IMR-90 (cell line): ENCODE measurements at regions not wholly inside any gene's neighbourhood (a gene's known extent, or its start where the extent isn't known, plus 50 kb on each side); places are given as distances from the start of the nearest gene placed in this dataset.

Experiments used
- MAFK ChIP-seq: IDR thresholded peaks from 2 replicates; pipeline ENCODE4 v1.6.1; 2012; ENCODE audit warnings: low read depth, low read length, improper control_type of control experiment
- MXI1 ChIP-seq: IDR thresholded peaks from 2 replicates; pipeline ENCODE4 v1.6.1; 2012; ENCODE audit warnings: low read depth, mild to moderate bottlenecking, low read length, moderate library complexity, borderline replicate concordance
- POLR2A ChIP-seq: IDR thresholded peaks from 2 replicates; pipeline ENCODE4 v1.6.1; 2012; ENCODE audit warnings: mild to moderate bottlenecking, low read depth, low read length
- USF2 ChIP-seq: fragments of 150-350 bp; IDR thresholded peaks from 2 replicates; pipeline ENCODE4 v1.6.1; 2017; ENCODE audit warnings: mild to moderate bottlenecking, antibody characterized with exemption, low read length, low read depth
- TF ChIP-seq, protein P1 (sequence below): conservative IDR thresholded peaks from 2 replicates; pipeline ENCODE4 v1.5.1; 2012; ENCODE audit warnings: mild to moderate bottlenecking, low read depth, low read length, improper control_type of control experiment

- TF ChIP-seq MXI1 (no peak), POLR2A (no peak), MAFK (no peak), USF2 (no peak)
- TF ChIP-seq, protein P1, sequence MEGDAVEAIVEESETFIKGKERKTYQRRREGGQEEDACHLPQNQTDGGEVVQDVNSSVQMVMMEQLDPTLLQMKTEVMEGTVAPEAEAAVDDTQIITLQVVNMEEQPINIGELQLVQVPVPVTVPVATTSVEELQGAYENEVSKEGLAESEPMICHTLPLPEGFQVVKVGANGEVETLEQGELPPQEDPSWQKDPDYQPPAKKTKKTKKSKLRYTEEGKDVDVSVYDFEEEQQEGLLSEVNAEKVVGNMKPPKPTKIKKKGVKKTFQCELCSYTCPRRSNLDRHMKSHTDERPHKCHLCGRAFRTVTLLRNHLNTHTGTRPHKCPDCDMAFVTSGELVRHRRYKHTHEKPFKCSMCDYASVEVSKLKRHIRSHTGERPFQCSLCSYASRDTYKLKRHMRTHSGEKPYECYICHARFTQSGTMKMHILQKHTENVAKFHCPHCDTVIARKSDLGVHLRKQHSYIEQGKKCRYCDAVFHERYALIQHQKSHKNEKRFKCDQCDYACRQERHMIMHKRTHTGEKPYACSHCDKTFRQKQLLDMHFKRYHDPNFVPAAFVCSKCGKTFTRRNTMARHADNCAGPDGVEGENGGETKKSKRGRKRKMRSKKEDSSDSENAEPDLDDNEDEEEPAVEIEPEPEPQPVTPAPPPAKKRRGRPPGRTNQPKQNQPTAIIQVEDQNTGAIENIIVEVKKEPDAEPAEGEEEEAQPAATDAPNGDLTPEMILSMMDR, result no peak
Observed at GRCh38 chr2:128733450-128733849, 414.8 kb upstream of the HS6ST1 start.
